HG02763 (cell line): ENCODE measurements at regions not wholly inside any gene's neighbourhood (a gene's known extent, or its start where the extent isn't known, plus 50 kb on each side); places are given as distances from the start of the nearest gene placed in this dataset.
A peak's percentile ranks its signal among the peaks of the same experiment; 100 is the strongest.
"Not testable (repeated sequence)": the region's sequence is repeated elsewhere in the genome, so short reads cannot be mapped to it uniquely, and the experiment has no call there.

ENCODE experiments used
- ATAC-seq: cut with Tn5 transposase; IDR thresholded peaks from one replicate; pipeline ENCODE4 v1.9.1; 2021; ENCODE audit warnings: mild to moderate bottlenecking, moderate library complexity; ENCODE audit not compliant: unreplicated experiment

GRCh38 chr1:181170194-181170593 is 81.7 kb downstream of the IER5 start:
- no peak for ATAC-seq

- no peak for ATAC-seq
Observed at GRCh38 chr1:181172082-181172481, 83.6 kb downstream of the IER5 start.

- no peak for ATAC-seq
Observed at GRCh38 chr1:181173761-181174447, 85.4 kb downstream of the IER5 start.

- ATAC-seq: no peak
Observed at GRCh38 chr1:181174861-181175260, 86.4 kb downstream of the IER5 start.

DNA sequence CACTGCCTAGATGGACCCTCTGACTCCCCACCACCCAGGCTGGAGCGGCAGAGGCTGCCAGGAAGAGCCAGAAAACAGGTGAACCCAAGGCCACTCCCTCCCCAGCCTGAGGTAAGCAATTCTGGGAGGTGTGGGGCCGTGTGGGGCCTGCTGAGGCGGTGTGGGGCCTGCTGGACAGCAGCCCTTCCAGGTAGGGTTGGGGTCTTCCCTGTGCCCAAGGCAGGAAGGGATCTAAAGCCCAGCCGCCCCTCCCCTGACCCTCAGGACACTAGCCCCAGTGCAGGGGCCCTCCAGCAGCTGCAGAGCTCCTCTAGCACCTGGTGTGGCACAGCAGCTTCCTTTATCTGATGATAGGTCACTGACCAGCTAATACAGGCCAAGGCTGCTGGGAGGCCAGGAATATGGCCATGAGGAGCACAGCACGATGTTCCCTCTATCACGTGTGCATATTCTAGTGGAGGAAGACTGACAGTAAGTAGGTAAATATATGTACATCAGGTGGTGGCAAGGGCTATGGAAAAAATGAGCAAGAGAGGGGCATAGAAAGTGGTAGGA is 86.9 kb downstream of the IER5 start:
- no peak for ATAC-seq

- no peak for ATAC-seq
Observed at GRCh38 chr1:181175955-181176354, 87.5 kb downstream of the IER5 start.

DNA sequence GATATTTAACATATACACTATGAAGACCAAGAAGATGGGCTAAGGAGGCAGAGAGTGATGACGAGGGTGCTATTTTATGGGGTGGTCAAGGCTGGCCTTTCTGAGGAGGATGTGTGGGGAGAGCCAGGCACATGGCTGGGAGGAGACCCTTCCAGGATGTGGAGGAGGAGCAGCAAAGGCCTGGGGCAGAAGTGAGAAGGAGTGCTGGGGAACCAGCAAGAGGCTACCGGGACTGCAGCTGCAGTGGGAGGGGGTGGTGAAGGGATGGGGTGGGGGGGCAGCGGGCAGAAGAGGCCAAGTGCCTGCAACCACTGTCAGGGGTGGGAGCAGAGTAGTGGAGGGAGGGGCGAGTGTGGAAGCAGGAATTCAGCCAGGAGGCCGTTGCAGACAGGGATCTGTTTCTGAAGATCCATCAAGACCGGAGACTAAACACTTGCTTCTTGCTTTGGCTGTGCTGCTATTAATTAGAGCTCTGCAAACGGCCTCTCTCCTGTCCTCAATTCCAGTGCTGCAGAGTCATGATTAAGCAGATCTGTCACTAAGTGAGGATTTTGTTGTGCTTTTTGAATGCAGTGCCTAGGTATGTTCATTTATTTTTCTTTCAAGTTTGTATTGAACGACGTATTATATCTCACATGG is 89.9 kb downstream of the IER5 start:
- ATAC-seq: no peak

- ATAC-seq: no peak
Observed at GRCh38 chr1:181179279-181179986, 90.9 kb downstream of the IER5 start.

DNA sequence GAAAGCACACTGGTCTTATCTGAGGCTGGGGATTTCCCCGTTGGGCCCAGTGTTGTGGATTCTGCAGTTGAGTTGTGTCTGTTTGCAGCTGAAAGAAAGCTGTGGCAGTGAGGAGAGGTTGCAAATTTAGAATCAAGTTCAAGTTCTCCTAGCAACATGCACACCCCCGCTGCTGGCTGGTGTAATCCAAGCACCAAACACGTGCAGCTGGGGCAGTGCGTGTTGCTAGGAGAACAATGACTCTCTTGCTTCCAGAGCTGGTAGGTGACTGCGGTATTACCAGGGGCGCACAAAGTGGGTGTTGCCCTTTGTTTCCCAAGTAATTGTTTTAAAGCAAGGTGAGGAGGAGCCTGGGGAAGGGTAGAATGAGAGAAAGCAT is 91.5 kb downstream of the IER5 start:
- no peak for ATAC-seq

GRCh38 chr1:181180407-181181031 is 92.0 kb downstream of the IER5 start:
- no peak for ATAC-seq

- no peak for ATAC-seq
Observed at GRCh38 chr1:181181792-181182585, 93.5 kb downstream of the IER5 start.

DNA sequence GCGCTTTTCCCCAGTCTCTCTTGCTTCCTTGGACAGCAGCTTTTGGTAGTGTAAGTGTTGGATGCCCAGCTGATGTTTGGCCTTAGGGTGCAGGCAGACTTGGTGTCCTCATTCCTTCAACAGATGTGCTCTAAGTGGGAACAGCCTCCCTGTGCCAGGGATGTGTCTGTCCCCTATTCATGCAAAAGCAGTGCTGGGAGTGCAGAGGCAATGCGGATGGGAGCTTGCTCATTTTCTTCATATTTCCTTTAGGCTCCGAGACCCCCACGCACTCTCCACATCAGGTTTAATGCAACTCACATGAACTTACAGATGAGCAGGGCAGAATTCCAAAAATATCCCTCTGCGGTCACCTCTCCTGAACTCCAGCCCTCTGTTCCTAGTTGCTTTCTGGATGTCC is 96.1 kb downstream of the IER5 start:
- ATAC-seq: no peak

- ATAC-seq: no peak
Observed at GRCh38 chr1:181185461-181185860, 97.0 kb downstream of the IER5 start.

DNA sequence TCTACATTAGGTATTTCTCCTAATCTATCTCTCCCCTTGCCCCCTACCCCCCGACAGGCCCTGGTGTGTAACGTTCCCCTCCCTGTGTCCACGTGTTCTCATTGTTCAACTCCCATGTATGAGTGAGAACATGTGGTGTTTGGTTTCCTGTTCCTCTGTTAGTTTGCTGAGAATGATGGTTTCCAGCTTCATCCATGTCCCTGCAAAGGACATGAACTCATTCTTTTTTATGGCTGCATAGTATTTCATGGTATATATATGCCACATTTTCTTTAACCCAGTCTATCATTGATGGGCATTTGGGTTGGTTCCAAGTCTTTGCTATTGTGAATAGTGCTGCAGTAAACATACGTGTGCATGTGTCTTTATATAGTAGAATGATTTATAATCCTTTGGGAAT is 97.6 kb downstream of the IER5 start:
- ATAC-seq: not testable (repeated sequence)

GRCh38 chr1:181187337-181188126 is 99.0 kb downstream of the IER5 start:
- no peak for ATAC-seq

GRCh38 chr1:181189245-181189644 is 100.7 kb downstream of the IER5 start:
- ATAC-seq: no peak

DNA sequence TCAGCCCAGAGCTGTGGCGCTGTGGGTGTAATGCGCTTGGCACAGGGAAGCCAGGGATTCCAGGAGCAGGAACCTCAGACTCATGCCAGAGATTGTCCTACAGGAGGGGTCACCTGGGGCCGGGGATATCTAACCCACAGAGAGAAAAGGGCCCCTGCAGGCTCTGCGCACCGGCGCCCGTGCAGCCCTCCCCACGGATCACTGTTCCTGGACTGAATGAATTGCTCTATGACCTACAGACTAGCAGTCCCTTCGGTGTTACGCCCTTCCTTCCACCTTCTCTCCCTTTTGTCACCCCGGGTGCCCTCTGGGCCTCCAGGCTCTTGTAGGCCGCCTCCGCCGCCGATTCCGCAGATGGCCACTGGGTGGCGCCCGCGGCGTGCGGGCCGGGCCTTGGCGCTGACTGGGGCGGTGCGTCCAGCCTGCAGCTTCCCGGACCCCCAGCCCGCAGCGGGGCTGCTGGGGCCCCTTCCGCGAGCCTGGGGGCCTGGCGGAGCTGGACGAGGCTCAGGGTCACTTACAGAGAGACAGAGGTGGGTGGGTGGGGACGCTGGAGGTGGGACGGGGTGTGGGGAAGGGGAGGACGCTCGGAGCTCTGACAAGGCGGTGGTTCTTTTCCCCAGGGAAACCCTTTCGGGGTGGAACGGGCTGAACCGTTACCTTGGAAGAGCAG is 101.3 kb downstream of the IER5 start:
- peak; percentile 71 for ATAC-seq

GRCh38 chr1:181190364-181191035 is 102.0 kb downstream of the IER5 start:
- ATAC-seq: no peak
